Activated CD4-positive, alpha-beta T cell treated with anti-CD3 and anti-CD28 coated beads, Interleukin-2, Interleukin-4, amounts not matched to agents 100 ng/mL and 50 ng/mL, durations not matched to agents 16 hours and 8 hours (primary cell): ENCODE measurements at regions not wholly inside any gene's neighbourhood (a gene's known extent, or its start where the extent isn't known, plus 50 kb on each side); places are given as distances from the start of the nearest gene placed in this dataset.
"Not testable (repeated sequence)": the region's sequence is repeated elsewhere in the genome, so short reads cannot be mapped to it uniquely, and the experiment has no call there.

ENCODE experiments used
- DNase-seq: peaks from one replicate; pipeline ENCODE4 v3.0.0-alpha.2; 2020; ENCODE audit warnings: low spot score

DNA sequence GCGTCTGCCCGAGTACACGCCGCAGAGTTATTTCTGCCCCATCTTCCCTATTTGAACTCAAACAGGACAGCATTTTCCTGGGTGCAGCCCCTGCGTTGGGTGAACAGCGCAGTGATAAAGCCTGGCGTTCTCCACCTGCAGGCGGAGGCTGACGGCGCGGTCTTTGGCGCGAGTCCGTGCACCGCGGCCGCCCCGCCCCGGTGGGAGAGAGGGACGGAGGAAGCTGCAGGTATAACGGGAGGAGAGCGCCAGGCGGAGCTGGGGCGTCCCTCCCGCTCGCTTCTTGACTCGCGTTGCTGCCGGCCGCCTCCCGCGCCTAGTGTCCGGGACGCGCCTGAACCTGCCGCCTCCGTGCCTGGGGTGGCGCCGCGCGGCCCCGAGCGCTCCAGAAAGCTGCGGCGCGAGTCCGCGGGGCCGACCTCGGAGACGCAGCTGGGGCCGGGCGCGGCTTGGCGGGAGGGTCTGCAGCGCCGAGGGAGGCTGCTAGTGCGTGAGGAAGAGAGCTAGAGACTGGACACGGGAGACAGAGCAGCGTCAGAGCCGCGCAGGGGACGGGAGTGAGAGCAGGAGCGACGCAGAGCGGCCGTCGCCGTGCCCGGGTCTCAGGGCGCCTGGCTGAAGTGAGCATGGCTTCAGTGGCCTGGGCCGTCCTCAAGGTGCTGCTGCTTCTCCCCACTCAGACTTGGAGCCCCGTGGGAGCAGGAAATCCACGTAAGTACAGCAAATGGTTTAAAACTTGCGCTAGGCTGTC is 140.7 kb downstream of the SPATA31A7 start:
- DNase-seq = peak; percentile 0

DNA sequence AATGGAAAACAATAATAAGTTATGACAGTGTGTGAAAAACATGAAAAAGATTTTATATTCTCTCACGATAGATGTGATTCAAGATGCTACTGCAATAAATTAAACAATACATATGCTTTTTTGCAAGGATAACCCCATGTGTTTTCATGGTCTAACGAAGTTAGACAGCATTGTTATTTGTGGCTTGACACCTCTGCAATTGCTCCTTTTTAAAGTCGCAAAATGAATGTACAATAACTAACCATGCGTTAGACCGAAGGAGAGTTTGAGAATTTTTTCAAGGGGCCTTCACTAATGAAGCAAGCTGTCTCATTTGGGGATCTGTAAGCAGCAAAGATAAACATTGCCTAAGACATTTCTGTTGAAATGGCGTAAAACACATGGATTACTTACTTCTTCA is 167.1 kb downstream of the SPATA31A7 start:
- DNase-seq = not testable (repeated sequence)

DNA sequence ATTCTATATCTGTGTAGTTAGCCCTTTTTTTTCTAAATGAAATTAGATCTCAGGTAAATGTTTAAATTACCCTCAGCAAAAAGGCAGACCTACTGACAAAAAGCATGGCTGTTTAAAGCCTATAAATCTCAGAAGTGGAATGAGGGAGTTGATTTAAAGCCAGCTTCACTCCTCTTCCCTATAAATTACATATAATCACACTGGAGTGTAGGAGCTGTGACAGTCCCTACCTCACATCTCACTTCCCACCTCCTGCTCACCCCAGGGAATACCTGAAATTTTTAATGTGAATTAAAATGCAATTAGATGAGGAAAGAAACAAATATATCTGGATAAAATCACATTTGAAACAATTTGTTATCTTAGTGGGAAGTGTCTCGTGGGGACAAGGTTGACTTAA is 184.6 kb downstream of the SPATA31A7 start:
- not testable (repeated sequence) for DNase-seq

DNA sequence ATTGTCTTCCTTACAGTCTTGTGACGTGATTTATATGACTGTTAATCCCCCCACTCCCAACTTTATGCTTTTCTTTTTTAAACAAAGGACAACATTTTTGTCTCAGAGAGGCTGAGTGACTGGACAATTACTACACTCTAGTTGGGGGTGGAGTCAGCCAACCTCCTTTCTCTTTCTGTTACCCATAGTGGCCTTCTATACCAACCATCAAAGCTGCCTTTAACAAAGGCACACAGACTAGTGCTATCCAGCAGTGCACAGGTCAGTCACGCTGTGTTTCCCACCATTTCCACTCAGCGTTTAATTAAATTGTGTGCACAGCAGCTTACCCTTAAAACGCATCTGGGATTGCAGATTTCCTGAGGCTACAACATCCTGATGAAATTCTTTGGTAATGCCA is 186.3 kb downstream of the SPATA31A7 start:
- DNase-seq = not testable (repeated sequence)

DNA sequence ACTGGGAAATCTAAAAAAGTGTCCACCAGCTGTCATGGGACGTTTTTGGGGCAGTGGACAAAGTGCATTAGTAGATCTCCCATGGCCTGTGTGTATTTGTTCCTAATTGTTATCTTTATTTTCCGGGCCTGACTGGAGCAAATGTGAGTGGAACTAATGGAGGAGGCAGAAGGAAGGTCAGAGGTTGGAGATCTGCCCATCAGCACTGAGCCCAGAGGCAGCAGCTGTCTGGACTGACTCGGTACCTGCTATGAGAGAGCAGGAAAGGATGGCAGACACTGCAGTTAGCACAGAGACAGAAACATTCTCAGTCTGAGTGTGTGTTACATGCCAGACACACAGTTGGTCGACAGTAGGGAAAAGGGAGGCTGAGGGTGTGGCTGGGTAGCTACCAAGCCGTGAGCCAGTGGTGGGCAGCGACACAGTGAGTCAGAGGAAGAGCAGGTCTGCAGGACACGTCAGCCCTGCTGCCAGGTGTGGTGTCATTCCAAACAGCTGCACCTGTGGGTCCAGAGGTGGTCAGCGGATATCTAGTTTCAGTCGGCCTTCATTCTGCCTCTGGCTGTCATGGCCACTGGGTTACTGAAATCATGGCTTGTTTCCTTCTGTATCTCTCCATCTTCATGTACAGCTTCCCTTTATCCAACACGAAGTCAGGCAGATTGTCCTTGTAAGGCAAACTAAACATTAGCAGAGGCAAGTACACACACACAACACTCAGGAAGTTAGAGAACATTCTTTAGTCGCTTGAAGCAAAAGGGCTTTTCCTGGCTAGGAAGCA is 196.4 kb downstream of the SPATA31A7 start:
- not testable (repeated sequence) for DNase-seq

DNA sequence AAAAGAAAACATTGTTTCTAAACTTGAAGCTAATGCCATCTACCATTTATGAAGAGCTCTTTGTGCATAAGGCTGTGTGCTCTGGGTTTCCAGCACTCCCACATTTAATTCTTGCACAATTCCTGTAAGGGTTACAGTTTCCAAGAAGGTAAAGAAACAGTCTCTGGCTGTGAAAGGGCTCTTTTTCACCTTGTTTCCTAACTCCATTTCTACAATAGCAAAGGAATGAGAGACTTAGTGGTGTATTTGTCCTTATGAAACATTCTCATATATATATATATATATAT is 196.9 kb downstream of the SPATA31A7 start:
- DNase-seq = not testable (repeated sequence)

DNA sequence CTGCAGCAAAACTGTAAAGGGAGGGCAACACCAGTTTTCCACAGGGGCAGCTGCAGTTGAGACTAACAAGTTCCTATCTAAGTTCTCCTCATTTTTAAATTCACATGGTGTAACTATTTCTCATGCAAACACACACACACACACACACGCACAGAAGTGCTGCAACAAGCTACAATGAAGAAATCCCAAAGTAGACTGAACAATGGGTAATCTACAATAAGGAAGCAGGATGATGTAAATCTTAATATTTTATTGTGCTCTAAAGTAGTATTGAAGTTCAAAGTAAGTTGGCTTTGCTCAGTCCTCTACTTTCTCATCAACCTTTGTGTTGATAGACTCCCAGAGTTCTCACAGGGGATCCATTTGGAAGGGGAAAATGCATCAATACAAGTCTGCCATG is 212.9 kb downstream of the SPATA31A7 start:
- not testable (repeated sequence) for DNase-seq

DNA sequence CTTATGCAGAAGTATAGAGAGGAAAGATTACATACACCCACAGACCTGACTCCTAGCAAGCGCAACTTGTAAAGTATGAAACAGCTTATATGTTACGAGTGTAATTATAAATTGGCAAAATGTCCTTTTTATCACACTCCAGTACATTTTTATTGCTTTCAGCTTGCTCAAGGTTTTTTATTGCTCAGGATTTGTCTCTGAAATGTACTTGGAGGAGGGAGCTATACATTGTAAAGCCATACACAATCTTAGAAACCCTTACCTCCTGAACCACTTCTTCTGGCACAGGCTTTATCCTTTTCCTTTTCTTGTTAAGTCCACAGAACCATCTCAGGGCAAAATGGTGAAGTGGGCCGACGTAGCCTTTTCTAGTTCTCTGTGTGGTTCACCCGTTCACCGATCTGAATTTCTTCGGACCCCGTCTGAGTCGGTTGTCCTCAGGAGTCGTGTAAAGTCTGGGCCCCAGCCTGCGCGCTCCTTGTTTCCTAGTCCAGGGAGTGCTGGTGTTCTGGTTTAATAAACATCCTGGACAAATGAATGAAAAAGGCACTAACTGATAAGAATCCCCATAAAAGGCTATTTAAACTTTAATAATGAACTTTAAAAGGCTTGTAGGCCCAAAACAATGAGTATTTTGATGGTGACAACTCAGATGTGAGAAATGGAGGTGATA is 222.2 kb downstream of the SPATA31A7 start:
- DNase-seq = not testable (repeated sequence)

DNA sequence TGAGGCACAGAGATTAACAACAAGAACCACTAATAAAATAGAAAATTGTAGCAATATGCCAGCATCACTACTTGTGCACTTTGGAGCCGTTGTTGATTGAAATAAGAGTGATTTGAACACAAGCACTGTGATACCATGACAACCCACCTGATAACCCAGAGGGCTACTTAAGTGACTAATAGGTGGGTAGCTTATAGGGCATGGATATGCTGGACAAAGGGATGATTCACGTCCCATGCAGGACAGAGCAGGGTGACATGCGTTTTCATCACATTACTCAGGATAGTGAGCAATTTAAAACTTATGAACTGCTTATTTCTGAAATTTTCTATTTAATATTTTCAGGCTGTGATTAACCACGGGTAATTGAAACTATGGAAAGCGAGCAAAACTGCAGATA is 222.9 kb downstream of the SPATA31A7 start:
- DNase-seq = not testable (repeated sequence)

DNA sequence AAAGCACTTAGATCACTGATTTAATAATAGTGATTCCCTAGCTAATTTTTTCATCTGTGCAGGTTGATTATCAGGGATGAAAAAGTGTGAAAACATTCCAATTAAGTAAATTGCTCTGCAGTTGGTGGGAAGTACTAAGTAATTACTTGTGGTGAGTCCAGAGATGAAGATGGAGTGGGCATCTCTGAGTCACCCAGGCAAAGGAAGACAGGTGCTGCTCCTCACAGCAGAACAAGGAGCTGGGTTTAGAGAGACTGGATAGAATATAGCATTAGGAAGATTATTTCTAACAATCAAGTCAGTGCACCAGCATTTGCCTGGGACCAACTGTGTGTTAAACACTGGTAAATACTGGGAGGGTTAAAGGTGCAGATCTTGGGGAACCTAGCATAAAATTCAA is 228.3 kb downstream of the SPATA31A7 start:
- DNase-seq = not testable (repeated sequence)

DNA sequence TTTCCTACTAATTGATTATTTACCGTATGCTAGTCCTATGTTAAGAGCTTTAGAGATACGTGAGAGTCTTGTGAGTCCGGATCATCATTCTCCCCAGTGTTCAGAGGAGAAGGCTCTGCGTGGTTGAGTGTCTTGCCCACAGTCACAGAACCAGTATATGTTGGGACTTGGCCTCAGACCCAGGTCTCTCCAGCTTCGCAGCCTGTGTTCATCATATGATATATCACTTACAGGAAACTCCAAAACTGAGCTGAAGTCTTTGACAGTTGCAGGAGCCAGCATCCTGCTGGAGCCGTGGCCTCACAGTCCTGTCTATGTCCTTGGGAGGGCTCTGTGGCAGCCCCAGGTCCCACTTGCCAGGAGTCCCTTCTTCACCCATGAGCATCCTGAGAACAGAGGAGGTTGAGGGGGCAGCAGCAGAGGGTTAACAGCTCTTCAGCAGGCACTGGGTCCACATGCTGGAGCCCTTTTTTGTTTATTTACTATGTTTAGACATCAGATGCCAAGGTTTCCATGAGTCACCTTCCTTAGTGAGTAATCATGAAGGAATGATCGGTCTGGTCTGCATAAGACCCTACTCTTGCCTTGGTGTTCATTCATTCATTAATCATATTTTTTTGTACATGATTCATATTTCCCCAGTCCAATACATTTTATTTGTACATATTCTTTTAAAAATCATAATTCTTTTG is 230.6 kb downstream of the SPATA31A7 start:
- DNase-seq = not testable (repeated sequence)

DNA sequence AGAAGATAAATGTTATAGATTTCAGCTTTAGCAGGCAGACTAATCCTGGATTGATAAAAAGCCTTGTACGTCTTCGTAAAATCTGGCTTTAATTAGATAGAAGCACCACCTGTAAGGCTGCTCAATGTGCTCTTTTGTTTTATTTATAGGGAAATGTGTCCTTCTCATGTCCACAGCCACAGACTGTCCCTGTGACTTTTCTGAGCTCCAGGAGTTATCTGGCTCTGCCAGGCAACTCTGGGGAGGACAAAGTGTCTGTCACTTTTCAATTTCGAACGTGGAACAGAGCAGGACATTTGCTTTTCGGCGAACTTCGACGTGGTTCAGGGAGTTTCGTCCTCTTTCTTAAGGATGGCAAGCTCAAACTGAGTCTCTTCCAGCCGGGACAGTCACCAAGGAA is 257.4 kb downstream of the SPATA31A7 start:
- not testable (repeated sequence) for DNase-seq

DNA sequence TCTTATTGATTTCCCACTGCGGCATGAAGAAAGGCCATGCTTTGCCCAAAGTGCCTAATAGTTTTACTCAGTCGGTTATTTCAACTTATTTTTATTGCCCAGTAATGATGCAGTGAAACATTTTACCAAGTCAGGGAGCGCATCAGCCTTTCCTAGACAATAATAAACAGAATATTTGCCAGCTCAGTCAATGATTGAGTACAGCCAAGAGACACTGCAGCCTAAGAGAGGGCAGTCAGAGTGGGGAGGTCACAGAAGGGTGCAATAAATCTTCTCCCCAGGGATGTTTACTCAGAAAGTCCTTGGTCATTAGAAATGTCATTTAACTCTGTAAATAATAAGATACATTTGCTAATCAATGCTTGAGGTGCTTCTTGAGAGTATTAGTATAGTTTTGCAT is 271.0 kb downstream of the SPATA31A7 start:
- DNase-seq = not testable (repeated sequence)
